Large intestine (tissue), 3 donors: ENCODE measurements at regions not wholly inside any gene's neighbourhood (a gene's known extent, or its start where the extent isn't known, plus 50 kb on each side); places are given as distances from the start of the nearest gene placed in this dataset.
"Not testable (repeated sequence)": the region's sequence is repeated elsewhere in the genome, so short reads cannot be mapped to it uniquely, and the experiment has no call there.

Experiments
- DNase-seq, 2 donors: peaks; one replicate each; pipeline versions ENCODE4 v3.0.0 to v3.0.0-alpha.2; 2013
- H3K27ac ChIP-seq: one replicate; pipeline ENCODE4 v1.5.1; 2013; ENCODE audit warnings: low read length
- H3K27me3 ChIP-seq: 2 replicates; pipeline ENCODE4 v1.6.1; 2013; ENCODE audit warnings: low read length; ENCODE audit not compliant: control insufficient read depth, insufficient read depth
- H3K36me3 ChIP-seq: 2 replicates; pipeline ENCODE4 v1.6.1; 2013; ENCODE audit warnings: low read length; ENCODE audit not compliant: control insufficient read depth, insufficient read depth
- H3K4me1 ChIP-seq: one replicate; pipeline ENCODE4 v1.6.1; 2013; ENCODE audit warnings: low read length; ENCODE audit not compliant: control insufficient read depth, insufficient read depth
- H3K4me3 ChIP-seq: one replicate; pipeline ENCODE4 v1.5.1; 2013; ENCODE audit warnings: low read length
- H3K9me3 ChIP-seq: one replicate; pipeline ENCODE4 v1.6.1; 2013; ENCODE audit warnings: mild to moderate bottlenecking, low read depth, low read length, moderate library complexity; ENCODE audit not compliant: control insufficient read depth
- WGBS: methylation state at CpG from one replicate; pipeline ENCODE4 v1.1.5; 2013; ENCODE audit warnings: low lambda C conversion rate; ENCODE audit not compliant: insufficient coverage; 5-methylcytosine and 5-hydroxymethylcytosine counted together

DNA sequence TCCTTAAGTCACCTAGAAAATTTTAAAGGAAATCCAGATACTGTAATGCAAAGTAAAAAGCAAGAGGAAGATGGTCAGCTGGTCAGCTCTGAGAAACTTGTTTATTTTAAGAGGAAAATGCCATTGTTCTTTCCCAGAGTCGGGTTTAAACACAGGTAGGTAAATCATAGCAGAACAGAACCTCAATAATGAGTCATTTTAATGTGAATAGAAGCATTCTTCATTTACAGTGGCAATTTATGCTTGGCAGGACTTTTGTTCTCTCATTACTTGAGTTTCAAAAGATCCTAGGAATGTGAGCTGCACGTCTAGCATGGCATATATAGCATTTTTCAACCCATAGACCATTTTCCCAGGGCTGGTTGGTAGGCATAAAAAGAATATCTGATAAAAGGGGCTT lies 132.3 kb downstream of the LIG4 start:
- Histone ChIP-seq H3K9me3 (no peaks in the 10 kb centered on the region), H3K4me1 (no peaks in the 10 kb centered on the region), H3K4me3 (no peak overlapping the region), H3K27ac (no peak overlapping the region), H3K36me3 (no peaks in the 10 kb centered on the region), H3K27me3 (no peaks in the 10 kb centered on the region)
- no peak for DNase-seq
- no CpG with 5 or more reads among the region's 2 CpGs for WGBS

DNA sequence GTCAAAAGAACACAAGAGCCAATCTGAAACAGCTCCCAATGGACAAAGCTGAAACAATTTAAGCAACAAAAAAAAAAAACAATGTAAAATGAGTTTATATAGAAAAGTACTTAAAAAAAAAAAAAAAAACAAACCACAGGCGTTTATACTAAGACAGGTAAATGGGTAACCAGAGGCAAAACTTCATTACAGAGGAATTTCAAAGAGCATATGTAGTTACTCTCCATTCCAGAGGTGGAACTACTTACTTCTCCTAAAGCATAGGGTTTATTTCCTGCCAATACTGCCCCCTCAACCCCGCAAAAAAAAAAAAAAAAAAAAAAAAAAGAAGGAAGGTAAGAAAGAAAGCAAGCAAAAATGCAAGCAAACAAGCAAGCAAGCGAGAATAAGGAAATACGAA lies 132.9 kb downstream of the LIG4 start:
- no peak for DNase-seq
- Histone ChIP-seq H3K36me3 (no peaks in the 10 kb centered on the region), H3K4me3 (no peak overlapping the region), H3K4me1 (no peaks in the 10 kb centered on the region), H3K27me3 (no peaks in the 10 kb centered on the region), H3K9me3 (no peaks in the 10 kb centered on the region), H3K27ac (no peak overlapping the region)
- 85% methylated on average over 3 of the region's 4 CpGs for WGBS

DNA sequence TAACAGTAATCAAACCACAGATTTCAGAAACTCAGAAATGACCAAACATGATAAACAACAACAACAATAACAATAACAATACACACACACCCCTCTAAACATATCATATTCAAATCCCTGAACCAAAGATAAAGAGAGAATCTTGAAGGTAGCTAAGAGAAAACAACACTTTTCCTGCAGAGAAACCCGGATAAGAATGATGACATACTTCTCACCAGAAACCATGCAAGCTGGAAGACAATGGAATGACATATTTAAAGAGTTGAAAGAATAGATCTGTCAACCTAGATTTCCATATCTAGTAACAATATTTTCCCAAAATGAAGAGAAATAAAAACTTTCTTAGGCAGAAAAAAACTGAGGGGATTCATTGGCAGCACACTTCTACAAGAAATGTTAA lies 138.1 kb downstream of the LIG4 start:
- no peak overlapping the region for H3K4me3 ChIP-seq

DNA sequence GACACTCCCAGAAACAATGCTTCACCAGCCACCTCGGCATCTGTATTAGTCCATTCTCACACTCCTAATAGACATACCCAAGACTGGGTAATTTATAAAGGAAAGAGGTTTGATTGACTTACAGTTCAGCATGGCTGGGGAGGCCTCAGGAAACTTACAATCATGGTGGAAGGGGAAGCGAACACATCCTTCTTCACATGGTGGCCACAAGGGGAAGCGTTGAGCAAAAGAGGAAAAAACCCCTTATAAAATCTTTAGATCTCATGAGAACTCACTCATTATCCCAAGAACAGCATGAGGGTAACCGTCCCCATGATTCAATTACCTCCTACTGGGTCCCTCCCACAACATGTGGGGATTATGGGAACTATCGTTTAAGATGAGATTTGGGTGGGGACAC lies 140.9 kb downstream of the LIG4 start:
- not testable (repeated sequence) for H3K4me3 ChIP-seq, H3K27ac ChIP-seq, DNase-seq, H3K4me1 ChIP-seq, H3K36me3 ChIP-seq, H3K27me3 ChIP-seq, H3K9me3 ChIP-seq
- WGBS = no CpG with 5 or more reads among the region's 5 CpGs

More for the DNA sequence above, 138.1 kb downstream of the LIG4 start:
- Histone ChIP-seq H3K27ac (no peak overlapping the region), H3K27me3 (no peaks in the 10 kb centered on the region), H3K9me3 (peaks cover 3% of the 10 kb centered on the region), H3K4me1 (no peaks in the 10 kb centered on the region), H3K36me3 (no peaks in the 10 kb centered on the region)
- no peak for DNase-seq
- WGBS = no CpG with 5 or more reads among the region's 1 CpG

DNA sequence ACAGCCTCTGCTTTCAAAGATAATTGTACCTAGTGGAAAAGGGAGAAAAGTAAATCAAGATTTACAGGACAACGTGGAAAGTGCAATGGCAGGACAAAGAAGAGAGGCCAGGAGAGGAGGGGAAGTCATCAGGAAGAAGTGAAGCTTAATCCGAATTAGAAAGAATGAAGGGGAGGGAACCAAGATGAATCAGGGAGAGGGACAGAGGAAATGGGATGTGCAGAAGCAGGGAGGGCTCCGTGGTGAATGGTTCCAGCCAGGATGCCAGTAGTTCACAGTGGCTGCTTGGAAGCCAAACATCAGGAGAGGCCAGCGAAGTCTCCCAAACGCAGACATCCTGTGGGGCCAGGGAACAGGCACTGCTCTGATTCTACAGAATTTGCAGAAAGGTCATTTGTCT lies 144.4 kb downstream of the LIG4 start:
- WGBS = 78% methylated on average over 1 of the region's 5 CpGs
- H3K36me3 ChIP-seq = no peaks in the 10 kb centered on the region
- no peak overlapping the region for H3K27ac ChIP-seq
- H3K27me3 ChIP-seq = no peaks in the 10 kb centered on the region
- peaks cover 16% of the 10 kb centered on the region for H3K9me3 ChIP-seq
- H3K4me1 ChIP-seq = no peaks in the 10 kb centered on the region
- no peak overlapping the region for H3K4me3 ChIP-seq
- DNase-seq = no peak

DNA sequence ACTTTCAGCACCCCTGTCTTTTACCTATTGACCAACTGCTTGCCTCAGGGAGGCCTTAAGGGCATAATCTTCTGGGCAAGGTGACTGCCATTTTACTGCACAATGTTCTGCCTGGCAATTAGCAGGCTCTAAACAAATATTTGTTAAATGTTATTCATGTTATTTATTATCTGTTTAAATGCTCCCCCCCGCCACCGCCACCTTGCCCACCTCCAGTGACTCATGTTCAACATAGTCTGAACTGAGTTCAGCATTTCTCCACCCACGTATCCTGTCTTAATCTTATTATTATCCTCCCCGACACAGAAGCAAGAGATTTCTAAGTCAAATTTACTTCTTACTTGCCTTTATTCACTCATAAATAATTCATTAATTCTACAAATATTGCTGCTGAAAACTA lies 144.8 kb downstream of the LIG4 start:
- no peaks in the 10 kb centered on the region for H3K27me3 ChIP-seq
- WGBS = 80% methylated on average over 2 of the region's 4 CpGs
- no peak overlapping the region for H3K4me3 ChIP-seq
- no peaks in the 10 kb centered on the region for H3K36me3 ChIP-seq
- no peak for DNase-seq
- H3K27ac ChIP-seq = no peak overlapping the region
- H3K9me3 ChIP-seq = peaks cover 16% of the 10 kb centered on the region
- no peaks in the 10 kb centered on the region for H3K4me1 ChIP-seq

DNA sequence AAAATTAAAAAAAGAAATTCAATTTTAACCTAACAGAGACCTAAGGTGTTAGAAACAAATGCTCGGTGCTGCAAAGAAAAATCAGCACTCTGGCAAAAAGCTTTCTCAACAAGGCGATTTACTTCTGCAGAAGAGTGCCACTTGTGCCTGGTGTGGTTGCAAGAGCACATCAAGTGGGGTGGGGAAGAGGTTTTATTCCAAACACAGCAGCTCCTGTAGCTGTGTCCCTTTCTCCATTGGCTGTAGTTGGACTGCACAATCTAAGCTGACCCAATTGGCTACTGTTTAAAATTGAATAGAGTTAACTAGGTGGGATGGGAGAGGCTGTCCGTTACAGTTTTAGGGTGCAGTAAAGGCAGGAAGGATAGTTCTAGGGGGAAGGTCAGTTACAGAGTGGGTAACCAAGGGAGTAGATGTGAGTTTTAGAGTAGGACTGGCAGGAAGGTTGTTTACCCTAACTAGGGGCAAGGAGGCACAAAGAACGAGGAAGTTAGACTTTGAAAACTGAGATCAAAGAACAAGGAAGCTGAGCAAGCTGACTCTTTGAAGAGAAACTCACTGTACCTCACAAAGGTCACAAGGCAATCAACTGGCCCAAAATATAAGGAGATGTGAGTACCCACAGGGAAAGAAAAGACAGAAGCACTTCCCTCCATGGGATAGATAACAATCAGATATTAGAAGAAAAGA lies 145.7 kb downstream of the LIG4 start:
- WGBS = 13% methylated on average over 1 of the region's 4 CpGs
- no peaks in the 10 kb centered on the region for H3K4me1 ChIP-seq
- peaks cover 16% of the 10 kb centered on the region for H3K9me3 ChIP-seq
- H3K4me3 ChIP-seq = no peak overlapping the region
- no peak overlapping the region for H3K27ac ChIP-seq
- no peaks in the 10 kb centered on the region for H3K27me3 ChIP-seq
- no peaks in the 10 kb centered on the region for H3K36me3 ChIP-seq
- DNase-seq = peak; percentile 15 to 29

DNA sequence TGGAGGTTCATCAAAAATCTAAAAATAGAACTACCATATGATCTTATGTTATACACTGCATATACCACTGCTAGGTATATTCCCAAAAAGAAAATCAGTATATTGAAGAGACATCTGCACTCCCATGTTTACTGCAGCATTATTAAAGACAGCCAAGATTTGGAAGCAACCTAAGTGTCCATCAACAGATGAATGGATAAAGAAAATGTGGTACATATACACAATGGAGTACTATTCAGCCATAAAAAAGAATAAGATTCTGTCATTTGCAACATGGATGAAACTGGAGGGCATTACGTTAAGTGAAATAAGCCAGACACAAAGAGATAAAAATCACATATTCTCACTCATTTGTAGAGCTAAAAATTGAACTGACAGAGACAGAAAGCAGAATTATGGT lies 151.0 kb downstream of the LIG4 start:
- H3K27ac ChIP-seq = not testable (repeated sequence)
- WGBS = 88% methylated on average over 1 of the region's 1 CpG

DNA sequence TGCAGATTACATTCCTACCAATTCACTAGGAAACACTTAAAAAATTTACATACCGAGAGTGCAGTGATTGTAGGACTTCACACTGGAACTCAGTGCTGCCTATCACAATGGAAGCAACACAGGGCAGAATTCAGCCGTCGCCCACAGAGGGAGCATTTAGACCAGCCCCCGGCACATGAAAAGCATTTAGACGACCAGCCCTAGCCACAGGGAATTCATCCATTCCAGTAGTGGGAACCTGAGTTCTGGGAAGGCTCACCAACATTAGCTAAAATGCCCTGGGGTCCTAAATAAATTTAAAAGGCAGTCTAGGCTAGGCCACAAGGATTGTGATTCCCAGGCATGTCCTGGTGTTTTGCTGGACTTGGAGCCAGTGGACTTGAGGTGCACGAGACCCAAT lies 155.2 kb downstream of the LIG4 start:
- DNase-seq = no peak
- Histone ChIP-seq H3K27me3 (no peaks in the 10 kb centered on the region), H3K9me3 (peaks cover 4% of the 10 kb centered on the region), H3K4me3 (no peak overlapping the region), H3K4me1 (no peaks in the 10 kb centered on the region), H3K36me3 (no peaks in the 10 kb centered on the region), H3K27ac (no peak overlapping the region)
- WGBS = no CpG with 5 or more reads among the region's 6 CpGs

More for the DNA sequence above, 151.0 kb downstream of the LIG4 start:
- H3K36me3 ChIP-seq, H3K27me3 ChIP-seq, DNase-seq, H3K4me1 ChIP-seq, H3K4me3 ChIP-seq: not testable (repeated sequence)
- peaks cover 16% of the 10 kb centered on the region for H3K9me3 ChIP-seq

DNA sequence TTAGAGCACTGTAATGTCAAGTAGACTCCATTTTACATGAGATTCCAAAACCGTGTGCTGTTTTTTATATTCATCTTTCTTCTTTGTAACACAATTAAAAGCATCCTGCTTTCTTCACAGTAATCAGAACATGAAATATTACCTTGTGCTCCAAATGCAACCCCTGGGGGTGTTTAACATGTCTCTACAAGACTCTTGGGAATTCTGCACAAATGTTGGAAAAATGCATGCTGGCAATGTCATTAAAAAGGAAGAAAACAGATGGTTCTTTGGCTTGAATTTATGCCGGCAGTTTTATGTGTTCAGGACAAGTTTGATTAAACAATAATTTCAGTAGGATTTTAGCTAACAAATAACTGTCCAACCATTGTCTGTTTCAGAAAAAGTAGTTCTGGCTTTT lies 159.1 kb downstream of the LIG4 start:
- Histone ChIP-seq H3K4me3 (no peak overlapping the region), H3K4me1 (no peaks in the 10 kb centered on the region), H3K9me3 (no peaks in the 10 kb centered on the region), H3K36me3 (no peaks in the 10 kb centered on the region), H3K27me3 (no peaks in the 10 kb centered on the region), H3K27ac (no peak overlapping the region)
- WGBS = no CpG with 5 or more reads among the region's 2 CpGs
- DNase-seq = no peak

DNA sequence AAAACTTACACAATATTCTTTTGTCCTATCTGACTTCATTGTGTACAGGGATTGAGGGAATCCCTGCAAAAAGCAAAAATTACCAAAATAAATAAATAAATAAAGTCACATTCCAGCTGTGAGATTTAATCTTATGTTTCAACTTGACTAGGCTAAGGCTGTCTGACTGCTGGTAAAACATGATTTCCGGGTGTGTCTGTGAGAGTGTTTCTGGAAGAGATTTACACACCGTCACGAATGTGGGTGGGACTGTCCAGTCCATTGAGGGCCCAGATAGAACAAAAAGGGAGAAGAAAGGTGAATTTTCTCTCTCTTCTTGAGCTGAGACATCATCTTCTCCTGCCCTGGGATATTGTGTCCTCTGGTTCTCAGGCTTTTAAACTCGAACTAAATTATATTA lies 166.1 kb downstream of the LIG4 start:
- H3K27ac ChIP-seq = no peak overlapping the region
- no peaks in the 10 kb centered on the region for H3K9me3 ChIP-seq
- no peak for DNase-seq
- no peak overlapping the region for H3K4me3 ChIP-seq
- no peaks in the 10 kb centered on the region for H3K27me3 ChIP-seq
- no peaks in the 10 kb centered on the region for H3K36me3 ChIP-seq
- WGBS = no CpG with 5 or more reads among the region's 4 CpGs
- no peaks in the 10 kb centered on the region for H3K4me1 ChIP-seq
